ENCODE measurements at regions not wholly inside any gene's neighbourhood (a gene's known extent, or its start where the extent isn't known, plus 50 kb on each side); places are given as distances from the start of the nearest gene placed in this dataset.

DNA sequence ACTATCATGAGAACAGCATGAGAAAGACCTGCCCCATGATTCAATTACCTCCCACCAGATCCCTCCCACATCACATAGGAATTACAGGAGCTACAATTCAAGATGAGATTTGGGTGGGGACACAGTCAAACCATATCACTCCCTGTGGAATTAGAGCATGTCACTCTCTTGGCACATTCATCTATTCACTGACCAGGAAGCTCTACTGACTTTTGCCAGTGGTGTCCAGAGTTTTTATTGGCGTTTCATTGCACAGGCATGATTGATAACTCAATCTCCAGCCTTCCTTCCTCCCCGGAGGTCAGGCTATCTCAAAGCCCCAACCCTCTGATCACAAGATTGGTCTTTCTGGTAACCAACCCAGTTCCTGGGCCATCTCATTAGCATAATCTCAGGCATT is 478.9 kb upstream of the NRP1 start:
- TF ChIP-seq POLR2A (IDR thresholded peaks at IDR 0.05; ENCODE audit: low read depth, low read length) (no peak), POLR2AphosphoS5 (IDR thresholded peaks at IDR 0.05; ENCODE audit: low read depth, low read length) (no peak)
